ENCODE measurements at regions not wholly inside any gene's neighbourhood (a gene's known extent, or its start where the extent isn't known, plus 50 kb on each side); places are given as distances from the start of the nearest gene placed in this dataset.

GRCh38 chr3:21991061-21991460 is 240.1 kb upstream of the ZNF385D start:
- TF ChIP-seq EZH2 (IDR thresholded peaks at IDR 0.05; ENCODE audit: borderline replicate concordance, low read depth, low read length, severe bottlenecking): no peak
- no peak for TF ChIP-seq MYC (IDR thresholded peaks at IDR 0.05; ENCODE audit: low read depth, low read length)

Data from endothelial cell of umbilical vein (primary cell).